RPMI8226 (cell line): ENCODE measurements at regions not wholly inside any gene's neighbourhood (a gene's known extent, or its start where the extent isn't known, plus 50 kb on each side); places are given as distances from the start of the nearest gene placed in this dataset.
"Not testable (repeated sequence)": the region's sequence is repeated elsewhere in the genome, so short reads cannot be mapped to it uniquely, and the experiment has no call there.

ENCODE experiments used
- DNase-seq: peaks from one replicate; pipeline ENCODE4 v3.0.0-alpha.2; 2015

GRCh38 chr5:174828804-174829510 is 104.6 kb downstream of the MSX2 start:
- DNase-seq = no peak

DNA sequence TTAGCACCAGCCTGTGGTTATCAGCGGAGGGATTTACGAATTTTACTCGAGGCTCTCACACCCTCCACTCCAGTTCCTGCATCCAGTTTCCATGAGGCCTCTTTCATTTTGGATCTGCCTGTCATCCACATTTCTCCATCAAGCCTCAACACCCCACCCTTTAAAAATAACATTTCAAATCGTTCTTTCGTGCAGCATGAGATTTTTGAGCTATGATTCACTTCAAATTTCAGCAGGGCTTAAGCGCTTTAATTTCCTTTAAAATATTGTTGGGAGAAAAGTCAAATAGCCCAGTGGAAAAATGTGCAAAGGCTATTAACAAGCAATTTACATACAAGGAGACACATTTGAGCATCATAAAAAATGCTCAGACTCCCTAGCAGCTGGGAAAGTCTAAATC is 103.2 kb downstream of the MSX2 start:
- no peak for DNase-seq

DNA sequence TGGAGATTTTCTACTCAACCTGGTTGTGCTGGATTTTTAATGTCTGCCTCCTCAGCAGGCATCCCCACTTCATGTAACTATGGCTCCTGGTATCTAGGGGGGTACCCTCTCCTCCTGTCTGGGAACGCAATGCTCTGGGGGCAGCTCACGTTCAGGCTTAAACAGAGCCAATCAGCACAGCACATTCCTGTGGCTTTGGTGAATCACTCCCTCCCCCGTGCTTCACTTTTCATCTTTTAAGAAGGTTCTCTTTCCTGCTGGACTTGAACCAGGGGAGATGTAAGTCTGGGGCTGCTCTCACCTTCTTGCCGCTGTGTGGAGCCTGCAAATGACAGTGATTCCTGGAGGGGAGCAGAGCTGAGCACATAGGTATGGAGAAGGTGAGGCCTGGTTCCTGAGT is 101.2 kb downstream of the MSX2 start:
- DNase-seq = no peak

DNA sequence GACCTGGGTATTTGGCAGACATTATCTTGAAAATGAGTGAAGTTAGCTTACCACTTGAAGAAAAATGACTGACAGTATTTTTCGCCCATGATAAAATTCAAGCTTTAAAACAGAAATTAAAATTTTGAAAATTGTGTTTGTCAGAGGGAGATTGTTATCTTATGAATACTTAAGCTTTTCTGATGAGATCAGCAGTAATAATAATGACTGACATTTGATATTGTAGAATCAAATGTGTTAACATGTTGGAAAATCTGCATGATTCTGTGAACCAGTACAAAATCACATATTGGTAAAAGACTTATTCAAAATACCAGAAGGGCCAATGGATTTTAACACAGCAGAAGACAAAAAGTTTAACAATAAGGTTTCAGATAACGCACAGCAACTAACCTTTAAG is 94.0 kb downstream of the MSX2 start:
- no peak for DNase-seq

- DNase-seq = no peak
These were observed 93.2 kb downstream of the MSX2 start for GRCh38 chr5:174817610-174818009.

GRCh38 chr5:174816858-174817257 is 92.5 kb downstream of the MSX2 start:
- DNase-seq = no peak

GRCh38 chr5:174811438-174811837 is 87.1 kb downstream of the MSX2 start:
- DNase-seq = no peak

DNA sequence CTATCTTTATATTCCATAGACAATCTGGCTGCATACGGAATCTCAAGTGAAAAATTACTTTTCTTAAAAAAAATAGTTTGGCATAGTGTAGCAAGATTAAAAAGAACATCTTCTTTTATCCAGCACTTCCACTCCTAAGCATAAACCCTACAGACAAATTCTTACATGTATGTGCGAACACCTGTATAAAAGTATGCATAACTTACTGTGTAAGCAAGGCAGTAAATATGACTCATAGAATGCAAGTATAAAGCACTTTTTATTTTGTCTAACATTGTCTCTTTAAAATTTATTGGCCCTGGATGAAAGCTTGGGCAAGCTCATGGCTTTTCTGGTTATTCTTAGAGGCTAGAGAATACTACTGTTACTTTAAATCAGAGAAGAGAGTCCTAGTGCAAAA is 86.4 kb downstream of the MSX2 start:
- DNase-seq = no peak

GRCh38 chr5:174807471-174807870 is 83.1 kb downstream of the MSX2 start:
- DNase-seq = no peak

- no peak for DNase-seq
These were observed 82.3 kb downstream of the MSX2 start for GRCh38 chr5:174806729-174807128.

- no peak for DNase-seq
These were observed 77.4 kb downstream of the MSX2 start for GRCh38 chr5:174801798-174802197.

- DNase-seq = no peak
These were observed 76.1 kb downstream of the MSX2 start for GRCh38 chr5:174800435-174800834.

DNA sequence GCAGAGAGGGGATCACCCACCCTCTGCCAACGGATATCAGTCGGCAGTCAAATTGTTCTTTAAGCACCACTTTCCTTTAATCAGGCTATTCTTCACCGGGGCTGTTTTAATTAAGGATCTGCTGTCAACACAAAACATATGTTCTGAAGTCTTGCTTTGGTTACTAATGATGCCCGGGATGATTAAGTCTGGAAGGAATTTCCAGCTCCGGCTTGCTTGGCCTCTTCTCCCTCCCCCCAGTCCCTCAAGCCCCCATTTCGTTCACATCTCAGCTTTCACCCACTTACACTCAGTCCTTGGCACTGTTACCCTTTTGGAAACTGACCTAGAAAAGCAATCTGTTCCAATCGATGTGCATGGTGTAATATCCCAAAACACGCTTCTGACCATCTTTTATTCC is 74.7 kb downstream of the MSX2 start:
- DNase-seq = no peak

DNA sequence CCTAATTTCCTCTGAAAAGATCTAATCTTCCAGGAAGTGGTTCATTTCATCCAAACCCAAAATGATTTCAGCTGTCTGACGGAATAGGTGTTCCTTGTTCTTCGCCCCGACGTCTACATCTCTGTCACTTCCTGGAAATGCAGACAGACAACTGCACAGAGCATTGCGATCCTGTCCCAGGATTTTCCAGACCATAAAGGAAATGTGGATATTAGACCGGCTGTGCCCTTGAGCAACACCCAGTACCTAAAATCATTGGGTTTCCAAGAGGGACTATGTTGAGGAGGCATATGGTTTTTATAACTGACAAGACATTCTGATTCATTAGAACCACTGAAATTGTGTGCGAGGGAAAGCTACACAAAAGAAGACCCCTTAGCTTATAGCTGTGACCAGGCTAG is 74.2 kb downstream of the MSX2 start:
- DNase-seq = no peak

- no peak for DNase-seq
These were observed 72.4 kb downstream of the MSX2 start for GRCh38 chr5:174796711-174797192.

GRCh38 chr5:174794931-174795672 is 70.7 kb downstream of the MSX2 start:
- no peak for DNase-seq

DNA sequence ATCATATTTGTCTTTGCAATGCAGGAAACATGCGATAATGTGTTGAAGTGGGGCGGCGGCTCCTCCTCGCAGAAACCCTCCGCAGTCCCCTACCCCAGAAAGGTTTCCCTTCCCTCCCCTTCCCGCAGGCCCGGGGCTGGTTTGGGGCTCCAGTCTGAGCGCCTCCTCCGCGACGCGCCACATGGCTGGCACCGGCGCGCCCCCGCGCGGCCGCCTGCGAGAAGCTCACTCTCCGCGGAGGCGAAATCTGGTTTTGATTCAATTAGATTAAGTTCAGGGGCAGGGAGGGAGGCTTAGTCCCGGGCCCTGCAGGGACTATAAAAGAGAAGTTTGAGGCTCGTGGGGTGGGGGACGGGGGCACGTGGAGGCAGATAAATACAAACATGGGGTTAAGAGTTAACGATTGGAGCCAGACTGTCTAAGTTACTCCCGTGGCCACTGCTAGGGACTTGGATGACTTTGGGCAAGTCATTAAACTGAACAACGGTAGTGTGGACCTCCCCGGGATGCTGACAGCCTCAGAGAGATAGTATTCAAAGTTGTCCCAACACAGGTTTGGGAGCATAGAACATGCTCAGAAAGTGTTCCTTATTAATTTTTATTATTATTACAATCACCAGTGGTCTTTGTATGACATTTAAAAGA is 69.4 kb downstream of the MSX2 start:
- peak; percentile 69 for DNase-seq

- DNase-seq = no peak
These were observed 68.7 kb downstream of the MSX2 start for GRCh38 chr5:174793076-174793475.

- not testable (repeated sequence) for DNase-seq
These were observed 67.9 kb downstream of the MSX2 start for GRCh38 chr5:174792265-174792664.

- DNase-seq = no peak
These were observed 66.5 kb downstream of the MSX2 start for GRCh38 chr5:174790906-174791305.

- no peak for DNase-seq
These were observed 65.2 kb downstream of the MSX2 start for GRCh38 chr5:174789596-174789995.

DNA sequence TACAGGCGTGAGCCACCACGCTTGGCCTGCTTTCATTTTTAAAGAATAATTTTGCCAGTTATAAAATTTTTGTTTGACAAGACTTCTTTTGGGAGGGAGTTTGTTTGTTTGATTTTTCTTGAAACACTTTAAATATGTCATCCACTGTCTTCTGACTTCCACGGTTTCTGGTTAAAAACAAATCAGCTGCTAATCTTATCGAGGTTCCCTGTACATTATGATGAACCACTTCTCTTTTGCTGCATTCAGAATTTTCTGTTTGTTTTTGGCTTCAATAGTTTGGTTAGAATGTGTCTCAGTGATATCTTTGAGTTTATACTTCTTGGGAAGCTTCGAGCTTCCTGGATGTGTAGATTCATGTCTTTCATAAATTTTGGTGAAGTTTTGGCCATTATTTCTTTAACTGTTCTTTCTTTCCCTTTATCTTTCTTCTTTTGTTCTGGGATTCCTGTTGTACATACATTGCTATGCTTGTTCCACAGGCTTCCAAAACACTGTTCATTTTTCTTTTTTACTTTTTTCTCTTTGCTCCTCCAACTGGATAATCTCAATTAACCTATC is 60.8 kb downstream of the MSX2 start:
- no peak for DNase-seq
